Trophoblast cell (in vitro differentiated cells and primary cell): ENCODE measurements at regions not wholly inside any gene's neighbourhood (a gene's known extent, or its start where the extent isn't known, plus 50 kb on each side); places are given as distances from the start of the nearest gene placed in this dataset.

ENCODE experiments used
- DNase-seq, 2 donors: peaks; one replicate each; pipeline ENCODE4 v3.0.0-alpha.2; 2016
- H2AFZ ChIP-seq: 2 replicates; pipeline ENCODE4 v1.6.1; 2013; ENCODE audit warnings: low read length, moderate library complexity, mild to moderate bottlenecking; ENCODE audit not compliant: insufficient read depth, poor library complexity
- H2AK5ac ChIP-seq: 2 replicates; pipeline ENCODE4 v1.6.1; 2013; ENCODE audit warnings: mild to moderate bottlenecking, low read length
- H2BK120ac ChIP-seq: 2 replicates; pipeline ENCODE4 v1.6.1; 2013; ENCODE audit warnings: low read length, mild to moderate bottlenecking, moderate library complexity; ENCODE audit not compliant: insufficient read depth, poor library complexity
- H2BK12ac ChIP-seq: 2 replicates; pipeline ENCODE4 v1.6.1; 2013; ENCODE audit warnings: mild to moderate bottlenecking, low read length, moderate library complexity
- H2BK5ac ChIP-seq: 2 replicates; pipeline ENCODE4 v1.6.1; 2013; ENCODE audit warnings: low read length, low read depth, moderate library complexity, mild to moderate bottlenecking; ENCODE audit not compliant: poor library complexity
- H3K14ac ChIP-seq: 2 replicates; pipeline ENCODE4 v1.6.1; 2013; ENCODE audit warnings: mild to moderate bottlenecking, low read length
- H3K18ac ChIP-seq: 2 replicates; pipeline ENCODE4 v1.6.1; 2013; ENCODE audit warnings: mild to moderate bottlenecking, low read length
- H3K23ac ChIP-seq: 2 replicates; pipeline ENCODE4 v1.6.1; 2013; ENCODE audit warnings: low read length
- H3K27ac ChIP-seq: 2 replicates; pipeline ENCODE4 v1.5.1; 2013; ENCODE audit warnings: low read depth, mild to moderate bottlenecking, inconsistent platforms, low read length, moderate library complexity
- H3K27me3 ChIP-seq: 2 replicates; pipeline ENCODE4 v1.6.1; 2013; ENCODE audit warnings: inconsistent platforms, mild to moderate bottlenecking, low read length, moderate library complexity; ENCODE audit not compliant: insufficient read depth
- H3K36me3 ChIP-seq, 2 experiments: 1 replicate in 1 of 2; 2 replicates in 1 of 2; pipeline ENCODE4 v1.6.1; 2013; ENCODE audit warnings: low read length in 2 of 2, mild to moderate bottlenecking in 2 of 2, moderate library complexity in 1 of 2; ENCODE audit not compliant: insufficient read depth in 2 of 2, control insufficient read depth in 1 of 2
- H3K4ac ChIP-seq: 2 replicates; pipeline ENCODE4 v1.6.1; 2013; ENCODE audit warnings: low read depth, mild to moderate bottlenecking, low read length, moderate library complexity
- H3K4me1 ChIP-seq, 2 experiments: 1 replicate in 1 of 2; 2 replicates in 1 of 2; pipeline ENCODE4 v1.6.1; 2013; ENCODE audit warnings: low read length in 2 of 2, mild to moderate bottlenecking in 2 of 2, moderate library complexity in 1 of 2; ENCODE audit not compliant: insufficient read depth in 2 of 2, control insufficient read depth in 1 of 2
- H3K4me2 ChIP-seq: 2 replicates; pipeline ENCODE4 v1.6.1; 2013; ENCODE audit warnings: inconsistent platforms, mild to moderate bottlenecking, low read length, moderate library complexity
- H3K4me3 ChIP-seq: 2 replicates; pipeline ENCODE4 v1.5.1; 2013; ENCODE audit warnings: mild to moderate bottlenecking, low read depth, low read length, inconsistent platforms
- H3K79me1 ChIP-seq: one replicate; pipeline ENCODE4 v1.6.1; 2013; ENCODE audit warnings: low read length
- H3K79me2 ChIP-seq: 2 replicates; pipeline ENCODE4 v1.6.1; 2013; ENCODE audit warnings: low read length, mild to moderate bottlenecking; ENCODE audit not compliant: control insufficient read depth, insufficient read depth, poor library complexity
- H3K9ac ChIP-seq: 2 replicates; pipeline ENCODE4 v1.6.1; 2013; ENCODE audit warnings: mild to moderate bottlenecking, low read length
- H3K9me3 ChIP-seq: 2 replicates; pipeline ENCODE4 v1.6.1; 2013; ENCODE audit warnings: low read depth, mild to moderate bottlenecking, control low read depth, inconsistent platforms, low read length; ENCODE audit not compliant: insufficient read depth
- H4K12ac ChIP-seq: 2 replicates; pipeline ENCODE4 v1.6.1; 2013; ENCODE audit warnings: low read depth, mild to moderate bottlenecking, low read length, moderate library complexity
- H4K8ac ChIP-seq: 2 replicates; pipeline ENCODE4 v1.6.1; 2013; ENCODE audit warnings: low read depth, mild to moderate bottlenecking, low read length, moderate library complexity
- H4K91ac ChIP-seq: one replicate; pipeline ENCODE4 v1.6.1; 2013; ENCODE audit warnings: low read depth, mild to moderate bottlenecking, low read length, moderate library complexity
- WGBS: extraction: QIAGEN DNeasy Blood & Tissue Kit; methylation state at CpG from one replicate; pipeline ENCODE4 v1.1.7; 2013; ENCODE audit warnings: missing lambda C conversion rate; ENCODE audit not compliant: insufficient read length, insufficient coverage; ENCODE audit errors: extremely low coverage; 5-methylcytosine and 5-hydroxymethylcytosine counted together

GRCh38 chr18:54530285-54530684 is 60.8 kb upstream of the DYNAP start:
- H3K27ac ChIP-seq, result no peak overlapping the region
- no peak overlapping the region for H2BK5ac ChIP-seq
- H3K14ac ChIP-seq, result no peak overlapping the region
- H3K79me1 ChIP-seq, result no peaks in the 10 kb centered on the region
- peaks cover 7% of the 10 kb centered on the region in 2 experiments for H3K4me1 ChIP-seq
- no peak overlapping the region for H2AFZ ChIP-seq
- H3K4me3 ChIP-seq, result no peak overlapping the region
- H3K9me3 ChIP-seq, result peaks cover 6% of the 10 kb centered on the region
- no peak overlapping the region for H4K8ac ChIP-seq
- no peak overlapping the region for H2BK12ac ChIP-seq
- no peak overlapping the region for H2BK120ac ChIP-seq
- H4K91ac ChIP-seq, result no peak overlapping the region
- H3K4me2 ChIP-seq, result no peak overlapping the region
- no peaks in the 10 kb centered on the region for H3K27me3 ChIP-seq
- DNase-seq, result no peak
- H3K79me2 ChIP-seq, result no peaks in the 10 kb centered on the region
- H3K23ac ChIP-seq, result no peak overlapping the region
- H3K18ac ChIP-seq, result no peak overlapping the region
- H2AK5ac ChIP-seq, result no peak overlapping the region
- H4K12ac ChIP-seq, result no peak overlapping the region
- H3K9ac ChIP-seq, result no peak overlapping the region
- no peaks in the 10 kb centered on the region for H3K36me3 ChIP-seq
- no peak overlapping the region for H3K4ac ChIP-seq
- no CpG with 5 or more reads among the region's 2 CpGs for WGBS

GRCh38 chr18:54531402-54532065 is 59.5 kb upstream of the DYNAP start:
- peak overlapping the region; percentile 52 for H3K27ac ChIP-seq
- no peak overlapping the region for H3K4me3 ChIP-seq
- H2AK5ac ChIP-seq, result no peak overlapping the region
- no peak overlapping the region for H3K14ac ChIP-seq
- WGBS, result no CpG with 5 or more reads among the region's 4 CpGs
- H2AFZ ChIP-seq, result no peak overlapping the region
- peaks cover 15% of the 10 kb centered on the region for H3K9me3 ChIP-seq
- H3K27me3 ChIP-seq, result no peaks in the 10 kb centered on the region
- no peaks in the 10 kb centered on the region for H3K79me2 ChIP-seq
- H2BK5ac ChIP-seq, result no peak overlapping the region
- H4K8ac ChIP-seq, result no peak overlapping the region
- no peak overlapping the region for H3K23ac ChIP-seq
- no peak overlapping the region for H2BK12ac ChIP-seq
- no peaks in the 10 kb centered on the region for H3K36me3 ChIP-seq
- DNase-seq, result peak in 1 of 2 donors; percentile 6
- no peak overlapping the region for H3K4ac ChIP-seq
- H3K18ac ChIP-seq, result no peak overlapping the region
- no peak overlapping the region for H4K91ac ChIP-seq
- no peak overlapping the region for H3K9ac ChIP-seq
- H4K12ac ChIP-seq, result no peak overlapping the region
- H3K4me2 ChIP-seq, result no peak overlapping the region
- no peaks in the 10 kb centered on the region for H3K79me1 ChIP-seq
- H2BK120ac ChIP-seq, result no peak overlapping the region
- H3K4me1 ChIP-seq, result peaks cover 7% of the 10 kb centered on the region in 2 experiments

GRCh38 chr18:54532222-54532621 is 58.8 kb upstream of the DYNAP start:
- H3K4ac ChIP-seq, result no peak overlapping the region
- no peak overlapping the region for H2BK120ac ChIP-seq
- no peak overlapping the region for H3K18ac ChIP-seq
- H3K14ac ChIP-seq, result no peak overlapping the region
- peak; percentile 50 to 81 for DNase-seq
- no peak overlapping the region for H3K4me2 ChIP-seq
- H3K36me3 ChIP-seq, result no peaks in the 10 kb centered on the region
- no peaks in the 10 kb centered on the region for H3K27me3 ChIP-seq
- H3K27ac ChIP-seq, result peak overlapping the region; percentile 52
- no peak overlapping the region for H3K4me3 ChIP-seq
- peaks cover 7% of the 10 kb centered on the region in 2 experiments for H3K4me1 ChIP-seq
- H3K79me2 ChIP-seq, result no peaks in the 10 kb centered on the region
- no peak overlapping the region for H2AK5ac ChIP-seq
- H4K91ac ChIP-seq, result no peak overlapping the region
- no peak overlapping the region for H2BK5ac ChIP-seq
- no peak overlapping the region for H2BK12ac ChIP-seq
- no peak overlapping the region for H4K8ac ChIP-seq
- H2AFZ ChIP-seq, result no peak overlapping the region
- peak overlapping the region; percentile 21 for H4K12ac ChIP-seq
- peaks cover 15% of the 10 kb centered on the region for H3K9me3 ChIP-seq
- no peak overlapping the region for H3K23ac ChIP-seq
- H3K79me1 ChIP-seq, result no peaks in the 10 kb centered on the region
- H3K9ac ChIP-seq, result no peak overlapping the region

GRCh38 chr18:54532962-54533361 is 58.1 kb upstream of the DYNAP start:
- Histone ChIP-seq H2AK5ac (no peak overlapping the region), H3K27ac (no peak overlapping the region), H3K27me3 (no peaks in the 10 kb centered on the region), H3K14ac (no peak overlapping the region), H2BK5ac (no peak overlapping the region), H2AFZ (no peak overlapping the region), H2BK120ac (no peak overlapping the region), H3K18ac (no peak overlapping the region), H3K4me3 (no peak overlapping the region), H4K8ac (no peak overlapping the region), H3K9me3 (peaks cover 21% of the 10 kb centered on the region), H2BK12ac (no peak overlapping the region), H3K23ac (no peak overlapping the region), H3K9ac (no peak overlapping the region), H3K79me2 (no peaks in the 10 kb centered on the region), H4K91ac (no peak overlapping the region), H3K4ac (no peak overlapping the region), H3K79me1 (no peaks in the 10 kb centered on the region), H3K36me3 (no peaks in the 10 kb centered on the region), H3K4me2 (no peak overlapping the region), H4K12ac (no peak overlapping the region), H3K4me1 (peaks cover 7% of the 10 kb centered on the region in 2 experiments)
- no peak for DNase-seq
- no CpG with 5 or more reads among the region's 1 CpG for WGBS
